Keratinocyte (primary cell): ENCODE measurements at regions not wholly inside any gene's neighbourhood (a gene's known extent, or its start where the extent isn't known, plus 50 kb on each side); places are given as distances from the start of the nearest gene placed in this dataset.

Experiments used
- EZH2 ChIP-seq: IDR thresholded peaks from one replicate; pipeline ENCODE4 v1.6.1; 2012; ENCODE audit warnings: inconsistent platforms, mild to moderate bottlenecking, low read length, moderate library complexity
- TF ChIP-seq, protein P1 (sequence below), 3 experiments: IDR thresholded peaks in 1 of 3; conservative IDR thresholded peaks in 1 of 3; optimal IDR thresholded peaks in 1 of 3; 2 replicates in 2 of 3; 3 replicates in 1 of 3; pipeline versions ENCODE3 to v1.5.1; 2011; ENCODE audit warnings: low read length in 3 of 3, mild to moderate bottlenecking in 3 of 3, moderate library complexity in 2 of 3, control low read depth in 1 of 3, inconsistent platforms in 1 of 3; ENCODE audit not compliant: insufficient read depth in 2 of 3; ENCODE audit errors: extremely low read depth in 1 of 3

GRCh38 chr4:20046931-20047677, 204.6 kb upstream of the SLIT2 start:
- TF ChIP-seq, protein P1, sequence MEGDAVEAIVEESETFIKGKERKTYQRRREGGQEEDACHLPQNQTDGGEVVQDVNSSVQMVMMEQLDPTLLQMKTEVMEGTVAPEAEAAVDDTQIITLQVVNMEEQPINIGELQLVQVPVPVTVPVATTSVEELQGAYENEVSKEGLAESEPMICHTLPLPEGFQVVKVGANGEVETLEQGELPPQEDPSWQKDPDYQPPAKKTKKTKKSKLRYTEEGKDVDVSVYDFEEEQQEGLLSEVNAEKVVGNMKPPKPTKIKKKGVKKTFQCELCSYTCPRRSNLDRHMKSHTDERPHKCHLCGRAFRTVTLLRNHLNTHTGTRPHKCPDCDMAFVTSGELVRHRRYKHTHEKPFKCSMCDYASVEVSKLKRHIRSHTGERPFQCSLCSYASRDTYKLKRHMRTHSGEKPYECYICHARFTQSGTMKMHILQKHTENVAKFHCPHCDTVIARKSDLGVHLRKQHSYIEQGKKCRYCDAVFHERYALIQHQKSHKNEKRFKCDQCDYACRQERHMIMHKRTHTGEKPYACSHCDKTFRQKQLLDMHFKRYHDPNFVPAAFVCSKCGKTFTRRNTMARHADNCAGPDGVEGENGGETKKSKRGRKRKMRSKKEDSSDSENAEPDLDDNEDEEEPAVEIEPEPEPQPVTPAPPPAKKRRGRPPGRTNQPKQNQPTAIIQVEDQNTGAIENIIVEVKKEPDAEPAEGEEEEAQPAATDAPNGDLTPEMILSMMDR (optimal IDR thresholded peaks at IDR 0.05 in 1 of 3, IDR thresholded peaks at IDR 0.05 in 1 of 3, conservative IDR thresholded peaks at IDR 0.05 in 1 of 3; ENCODE audit: extremely low read depth in 1 of 3, insufficient read depth in 2 of 3, low read length in 3 of 3), result no peak
- no peak for TF ChIP-seq EZH2
